Pancreas (tissue), 10 donors: ENCODE measurements at regions not wholly inside any gene's neighbourhood (a gene's known extent, or its start where the extent isn't known, plus 50 kb on each side); places are given as distances from the start of the nearest gene placed in this dataset.

Experiments used
- ATAC-seq, 4 donors: fragments of 200-7000 bp; cut with Tn5 transposase; one replicate each; pipeline versions ENCODE4 v1.8.0 to v1.9.1; 2020; ENCODE audit warnings: mild to moderate bottlenecking in 4 of 4, moderate library complexity in 4 of 4
- DNase-seq, 6 donors: peaks; one replicate each; pipeline ENCODE4 v3.0.0-alpha.2; 2020
- FAIRE-seq: peaks from 2 replicates; lab custom pipeline; 2012; peaks lifted over from hg19 to GRCh38; lab: Jason Lieb, UNC
- H3K27ac ChIP-seq, 4 donors: fragments of 200-600 bp; sonication (generic); 1 replicate in 3 of 4; 2 replicates in 1 of 4; pipeline versions ENCODE4 v1.5.0 to v1.8.0; 2020
- H3K27me3 ChIP-seq, 4 donors: fragments of 200-600 bp; one replicate each; pipeline ENCODE4 v1.8.0; 2021
- H3K36me3 ChIP-seq, 3 donors: fragments of 200-600 bp; sonication (generic) in 1 of 3; one replicate each; pipeline versions ENCODE4 v1.5.0 to v1.8.0; 2020 to 2021
- H3K4me1 ChIP-seq, 3 donors: fragments of 200-600 bp; one replicate each; pipeline ENCODE4 v1.8.0; 2021
- H3K4me3 ChIP-seq, 4 donors: fragments of 200-600 bp; sonication (generic) in 2 of 4; one replicate each; pipeline versions ENCODE4 v1.5.0 to v1.8.0; 2020 to 2021
- H3K9me3 ChIP-seq, 4 donors: fragments of 200-600 bp; one replicate each; pipeline ENCODE4 v1.8.0; 2021
- CTCF ChIP-seq, 4 donors: fragments of 200-600 bp; sonication (generic) in 3 of 4; IDR thresholded peaks; one replicate each; pipeline versions ENCODE4 v1.5.0 to v1.8.0; 2021; ENCODE audit warnings: antibody characterized with exemption in 4 of 4
- whole genome bisulfite sequencing, 2 donors: extraction: QIAGEN DNeasy Blood & Tissue Kit; methylation state at CpG; one replicate each; pipeline ENCODE4 v1.1.7; 2013; 5-methylcytosine and 5-hydroxymethylcytosine counted together
- intact Hi-C, 3 donors: fragments of 100-400 bp; cut with DNase I; formaldehyde crosslinking; loops; one replicate each; pipeline versions ENCODE4 v1.11.1 to v1.14.2; 2022
- donor health status: healthy with polysubstance abuse.
- donor health status: DM: no; HTN: no; CAD: no; lungs with moderate emphysema.
- donor health status: DM: no; HTN: no; CAD: no.
- donor health status: control.
- donor health status: control.
- donor health status: Bipolar disorder and iron deficiency.
- donor health status: DM: yes; HTN: yes; CAD: no.
- donor health status: DM: no; HTN: no; CAD: no.
- donor health status: DM: no; HTN: no; CAD: no.
- donor health status: DM: yes; HTN: yes; CAD: no.

DNA sequence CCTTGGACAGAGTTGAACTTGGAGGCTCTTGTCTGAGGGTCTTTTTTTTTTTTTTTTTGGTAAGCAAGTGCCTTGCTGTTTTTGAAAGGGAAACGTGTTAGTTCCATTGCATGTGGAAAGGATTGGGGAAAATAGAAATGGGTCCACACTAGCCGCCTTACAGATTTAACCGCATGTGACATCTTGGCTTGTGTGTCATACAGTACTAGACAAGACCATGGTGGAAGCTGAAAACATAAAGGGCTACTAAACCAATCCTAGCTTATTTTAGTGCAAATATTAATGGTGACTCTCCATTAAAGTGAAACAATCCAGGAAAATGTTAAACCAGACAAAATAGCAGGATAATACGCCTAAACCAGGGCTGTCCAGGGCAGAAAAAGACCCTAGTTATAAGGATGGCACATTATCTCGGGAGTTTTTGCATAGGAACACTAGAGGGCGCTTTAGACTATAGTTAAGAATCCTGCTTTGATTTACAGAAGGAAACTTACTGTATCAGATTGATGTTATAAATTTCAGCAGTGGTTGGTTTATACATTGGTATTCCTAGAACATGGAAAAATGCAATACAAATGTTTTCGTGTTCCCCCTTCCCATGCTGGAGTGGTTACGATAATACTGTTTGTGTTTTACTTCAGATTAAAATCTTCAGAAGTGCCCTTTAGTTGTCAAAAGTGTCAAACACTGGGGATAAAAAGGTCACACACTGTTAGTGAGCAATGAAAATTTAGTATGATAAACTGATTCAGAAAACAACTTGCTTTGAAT is 59.8 kb upstream of the DEK start:
- Histone ChIP-seq H3K4me1 (peaks cover 0 to 5% (median 0%) of the 10 kb centered on the region in 3 donors), H3K4me3 (no peak overlapping the region), H3K9me3 (no peaks in the 10 kb centered on the region), H3K27ac (no peak overlapping the region), H3K27me3 (no peaks in the 10 kb centered on the region), H3K36me3 (no peaks in the 10 kb centered on the region)
- 12 to 21% methylated on average over 8 of the region's 8 CpGs for WGBS, 2 donors
- peak; percentile 47 to 61 (median 48) for TF ChIP-seq CTCF (IDR thresholded peaks at IDR 0.05)
- peak; percentile 68 for FAIRE-seq
- peak; percentile 74 to 93 (median 88) for ATAC-seq
- intact Hi-C loops: loop anchor here in 2 of 3 donors (5.0 to 10.0 kb wide), 2 partner anchors 171 to 178 kb away; no protein-coding TSS in a partner anchor
- peak in 1 of 6 donors; percentile 13 for DNase-seq

- Histone ChIP-seq H3K4me3 (no peak overlapping the region), H3K4me1 (no peaks in the 10 kb centered on the region), H3K27me3 (no peaks in the 10 kb centered on the region), H3K36me3 (no peaks in the 10 kb centered on the region), H3K27ac (no peak overlapping the region), H3K9me3 (no peaks in the 10 kb centered on the region)
- no peak for TF ChIP-seq CTCF (IDR thresholded peaks at IDR 0.05)
- DNase-seq (no peak), FAIRE-seq (no peak), ATAC-seq (peak in 1 of 4 donors; percentile 30)
- WGBS, 2 donors: 0% methylated on average over 1 of the region's 1 CpG
- intact Hi-C loops: no loop called here
These were observed 53.5 kb upstream of the DEK start for GRCh38 chr6:18317850-18318249.

DNA sequence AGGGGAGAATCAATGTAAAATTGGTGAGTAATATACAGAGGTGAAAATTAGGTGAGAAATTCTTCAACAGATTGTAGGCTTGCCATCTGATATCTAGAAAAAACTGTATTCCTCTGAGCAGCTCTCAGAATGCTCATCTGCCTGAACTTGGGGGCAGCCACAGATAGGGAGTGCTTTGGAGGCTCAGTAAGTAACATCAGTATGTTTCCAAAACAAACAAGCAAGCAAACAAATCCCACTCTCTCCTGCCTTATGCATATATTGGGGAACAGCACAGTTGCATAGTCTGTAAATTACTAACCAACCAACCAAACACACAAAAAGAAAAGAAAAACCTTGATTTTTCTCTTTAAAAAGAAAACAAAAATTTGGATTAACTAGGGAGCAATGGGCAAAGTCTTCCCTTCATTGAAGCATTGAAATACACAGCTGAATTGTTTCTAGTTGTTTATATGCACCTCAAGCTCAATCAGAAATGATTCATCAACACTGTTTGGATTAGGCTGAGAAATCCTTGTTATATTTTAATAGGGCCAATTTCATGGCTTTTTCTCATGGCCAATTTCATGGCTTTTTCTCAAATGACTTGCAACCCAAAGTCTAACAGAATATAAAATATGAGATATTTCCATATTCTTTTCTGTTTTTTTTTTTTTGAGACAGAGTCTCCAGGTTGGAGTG is 50.1 kb upstream of the DEK start:
- TF ChIP-seq CTCF (IDR thresholded peaks at IDR 0.05): no peak
- no peaks in the 10 kb centered on the region for H3K27me3 ChIP-seq
- FAIRE-seq (no peak), ATAC-seq (no peak), DNase-seq (no peak)
- intact Hi-C loops: no loop called here
- no peak overlapping the region for H3K4me3 ChIP-seq
- no peaks in the 10 kb centered on the region for H3K9me3 ChIP-seq
- H3K27ac ChIP-seq: no peak overlapping the region
- H3K36me3 ChIP-seq: no peaks in the 10 kb centered on the region
- no peaks in the 10 kb centered on the region for H3K4me1 ChIP-seq
